ENCODE measurements at regions not wholly inside any gene's neighbourhood (a gene's known extent, or its start where the extent isn't known, plus 50 kb on each side); places are given as distances from the start of the nearest gene placed in this dataset.
"Not testable (repeated sequence)": the region's sequence is repeated elsewhere in the genome, so short reads cannot be mapped to it uniquely, and the experiment has no call there.

- H3K79me2 ChIP-seq (ENCODE audit: control insufficient read depth, insufficient read depth, low read length); H3K4me1 ChIP-seq (replicated peaks in 1 of 2; ENCODE audit: control insufficient read depth in 2 of 2, insufficient read depth in 2 of 2, low read length in 2 of 2); H3K27ac ChIP-seq (ENCODE audit: extremely low read depth, low read depth, low read length); H3K9me3 ChIP-seq (replicated peaks; ENCODE audit: control insufficient read depth, insufficient read depth, low read depth, low read length); DNase-seq (ENCODE audit: extremely low read depth in 1 of 4, low spot score in 3 of 4); H3K9me1 ChIP-seq (ENCODE audit: control insufficient read depth, insufficient read depth, low read length); BruUV-seq (replicated peaks); H2AFZ ChIP-seq (ENCODE audit: low read depth, low read length); H3K4me3 ChIP-seq; ATAC-seq; POLR2A ChIA-PET; H4K20me1 ChIP-seq (replicated peaks; ENCODE audit: control insufficient read depth, insufficient read depth, low read length); H3K27me3 ChIP-seq (ENCODE audit: control insufficient read depth in 2 of 2, insufficient read depth in 2 of 2, low read length in 2 of 2); intact Hi-C loops (cut with micrococcal nuclease); in situ Hi-C loops (cut with MboI); H3K4me2 ChIP-seq (ENCODE audit: insufficient read depth, low read length); H3K9ac ChIP-seq (ENCODE audit: insufficient read depth in 1 of 2, low read depth in 2 of 2, low read length in 2 of 2); CTCF ChIA-PET (ENCODE audit: low intra/inter-chr PET ratio); H3K36me3 ChIP-seq (ENCODE audit: control insufficient read depth, insufficient read depth, low read length): not testable (repeated sequence)
- no CpG with 5 or more reads among the region's 10 CpGs for WGBS (ENCODE audit: insufficient coverage, low coverage, missing lambda C conversion rate)
- FAIRE-seq: peak; percentile 76
Measured at GRCh38 chrX:63145526-63145925, 205.6 kb downstream of the SPIN4 start.

DNA sequence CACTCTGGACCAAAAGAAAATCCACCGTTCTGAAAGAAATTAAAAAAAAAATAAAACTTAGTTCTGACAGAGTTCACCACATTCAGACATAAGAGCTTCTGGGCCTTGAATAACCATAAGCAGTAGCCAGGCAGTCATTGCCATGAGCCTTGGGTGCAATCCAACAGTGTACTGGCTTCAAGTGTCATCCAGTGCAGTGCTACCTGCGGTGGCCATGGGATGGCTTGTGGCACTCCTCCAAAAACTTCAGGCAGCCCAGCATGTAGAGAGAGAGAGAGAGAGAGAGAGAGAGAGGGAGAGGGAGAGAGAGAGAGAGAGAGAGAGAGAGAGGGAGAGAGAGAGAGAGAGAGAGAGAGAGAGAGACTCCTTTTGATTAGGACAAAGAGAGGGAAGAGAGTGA is 208.5 kb downstream of the SPIN4 start:
- H3K4me2 ChIP-seq (ENCODE audit: insufficient read depth, low read length); POLR2A ChIA-PET; H3K27me3 ChIP-seq (ENCODE audit: control insufficient read depth in 2 of 2, insufficient read depth in 2 of 2, low read length in 2 of 2); CTCF ChIA-PET (ENCODE audit: low intra/inter-chr PET ratio); H3K27ac ChIP-seq (ENCODE audit: extremely low read depth, low read depth, low read length); H3K79me2 ChIP-seq (ENCODE audit: control insufficient read depth, insufficient read depth, low read length); ATAC-seq; H3K9me1 ChIP-seq (ENCODE audit: control insufficient read depth, insufficient read depth, low read length); BruUV-seq (replicated peaks); intact Hi-C loops (cut with micrococcal nuclease); H3K36me3 ChIP-seq (ENCODE audit: control insufficient read depth, insufficient read depth, low read length); H3K4me3 ChIP-seq; H4K20me1 ChIP-seq (replicated peaks; ENCODE audit: control insufficient read depth, insufficient read depth, low read length); H2AFZ ChIP-seq (ENCODE audit: low read depth, low read length); H3K9ac ChIP-seq (ENCODE audit: insufficient read depth in 1 of 2, low read depth in 2 of 2, low read length in 2 of 2); H3K4me1 ChIP-seq (replicated peaks in 1 of 2; ENCODE audit: control insufficient read depth in 2 of 2, insufficient read depth in 2 of 2, low read length in 2 of 2); H3K9me3 ChIP-seq (replicated peaks; ENCODE audit: control insufficient read depth, insufficient read depth, low read depth, low read length); FAIRE-seq; in situ Hi-C loops (cut with MboI); DNase-seq (ENCODE audit: extremely low read depth in 1 of 4, low spot score in 3 of 4): not testable (repeated sequence)
- no CpG with 5 or more reads among the region's 2 CpGs for WGBS (ENCODE audit: insufficient coverage, low coverage, missing lambda C conversion rate)

DNA sequence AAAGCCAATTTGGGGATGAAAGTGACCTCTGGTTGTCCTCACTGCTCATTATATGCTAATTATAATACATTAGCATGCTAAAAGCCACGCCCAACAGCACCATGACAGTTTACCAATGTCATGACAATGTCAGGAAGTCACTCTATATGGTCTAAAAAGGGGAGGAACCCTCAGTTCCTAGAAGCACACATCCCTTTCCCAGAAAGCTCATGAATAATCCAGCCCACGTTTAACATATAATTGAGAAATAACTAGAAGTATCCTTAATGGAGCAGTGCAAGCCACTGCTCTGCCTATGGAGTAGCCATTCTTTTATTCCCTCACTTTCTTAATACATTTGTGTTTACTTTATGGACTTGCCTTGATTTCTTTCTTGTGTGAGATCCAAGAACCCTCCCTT is 215.3 kb downstream of the SPIN4 start:
- H3K27ac ChIP-seq (ENCODE audit: extremely low read depth, low read depth, low read length); POLR2A ChIA-PET; CTCF ChIA-PET (ENCODE audit: low intra/inter-chr PET ratio); H3K4me3 ChIP-seq; H4K20me1 ChIP-seq (replicated peaks; ENCODE audit: control insufficient read depth, insufficient read depth, low read length); intact Hi-C loops (cut with micrococcal nuclease); H3K9me3 ChIP-seq (replicated peaks; ENCODE audit: control insufficient read depth, insufficient read depth, low read depth, low read length); H3K9ac ChIP-seq (ENCODE audit: insufficient read depth in 1 of 2, low read depth in 2 of 2, low read length in 2 of 2); BruUV-seq (replicated peaks); DNase-seq (ENCODE audit: extremely low read depth in 1 of 4, low spot score in 3 of 4); FAIRE-seq; H3K36me3 ChIP-seq (ENCODE audit: control insufficient read depth, insufficient read depth, low read length); H3K4me2 ChIP-seq (ENCODE audit: insufficient read depth, low read length); H3K4me1 ChIP-seq (replicated peaks in 1 of 2; ENCODE audit: control insufficient read depth in 2 of 2, insufficient read depth in 2 of 2, low read length in 2 of 2); in situ Hi-C loops (cut with MboI); ATAC-seq; H3K27me3 ChIP-seq (ENCODE audit: control insufficient read depth in 2 of 2, insufficient read depth in 2 of 2, low read length in 2 of 2); H2AFZ ChIP-seq (ENCODE audit: low read depth, low read length); H3K79me2 ChIP-seq (ENCODE audit: control insufficient read depth, insufficient read depth, low read length); H3K9me1 ChIP-seq (ENCODE audit: control insufficient read depth, insufficient read depth, low read length): not testable (repeated sequence)
- no CpG with 5 or more reads among the region's 2 CpGs for WGBS (ENCODE audit: insufficient coverage, low coverage, missing lambda C conversion rate)

All from K562 (cell line).